NCI-H345 treated with DMSO at 0.1 percent for 48 hours (cell line): ENCODE measurements at regions not wholly inside any gene's neighbourhood (a gene's known extent, or its start where the extent isn't known, plus 50 kb on each side); places are given as distances from the start of the nearest gene placed in this dataset.
"Not testable (repeated sequence)": the region's sequence is repeated elsewhere in the genome, so short reads cannot be mapped to it uniquely, and the experiment has no call there.

Experiments
- DNase-seq: peaks from one replicate; lab custom pipeline; 2025; ENCODE audit not compliant: unreplicated experiment; lab: John Stamatoyannopoulos, UW

- no peak for DNase-seq
Observed at GRCh38 chr6:130547723-130548122, 181.9 kb downstream of the TMEM200A start.

- DNase-seq: peak; percentile 4
Observed at GRCh38 chr6:130557481-130558112, 191.8 kb downstream of the TMEM200A start.

- no peak for DNase-seq
Observed at GRCh38 chr6:130558131-130558530, 192.3 kb downstream of the TMEM200A start.

GRCh38 chr6:130559166-130559565 lies 193.3 kb downstream of the TMEM200A start:
- no peak for DNase-seq

- no peak for DNase-seq
Observed at GRCh38 chr6:130560231-130560630, 194.4 kb downstream of the TMEM200A start.

GRCh38 chr6:130561159-130561558 lies 195.3 kb downstream of the TMEM200A start:
- not testable (repeated sequence) for DNase-seq

GRCh38 chr6:130565696-130566095 lies 199.9 kb downstream of the TMEM200A start:
- no peak for DNase-seq

- no peak for DNase-seq
Observed at GRCh38 chr6:130574146-130574545, 208.3 kb downstream of the TMEM200A start.

GRCh38 chr6:130575557-130575956 lies 209.7 kb downstream of the TMEM200A start:
- DNase-seq: no peak

GRCh38 chr6:130575971-130576370 lies 210.2 kb downstream of the TMEM200A start:
- DNase-seq: no peak

GRCh38 chr6:130577178-130577919 lies 211.5 kb downstream of the TMEM200A start:
- DNase-seq: no peak

- no peak for DNase-seq
Observed at GRCh38 chr6:130578713-130579112, 212.9 kb downstream of the TMEM200A start.

- DNase-seq: no peak
Observed at GRCh38 chr6:130583268-130583667, 217.5 kb downstream of the TMEM200A start.

GRCh38 chr6:130585587-130585986 lies 219.8 kb downstream of the TMEM200A start:
- no peak for DNase-seq

- no peak for DNase-seq
Observed at GRCh38 chr6:130587778-130588520, 222.1 kb downstream of the TMEM200A start.

GRCh38 chr6:130593200-130593599 lies 227.4 kb downstream of the TMEM200A start:
- DNase-seq: no peak

- DNase-seq: no peak
Observed at GRCh38 chr6:130593948-130594347, 228.1 kb downstream of the TMEM200A start.

GRCh38 chr6:130598021-130598989 lies 228.9 kb upstream of the SMLR1 start:
- no peak for DNase-seq

GRCh38 chr6:130600880-130601341 lies 226.3 kb upstream of the SMLR1 start:
- no peak for DNase-seq

- DNase-seq: no peak
Observed at GRCh38 chr6:130602151-130602770, 224.9 kb upstream of the SMLR1 start.
